Activated CD8-positive, alpha-beta T cell treated with anti-CD3 and anti-CD28 coated beads for 36 hours (primary cell): ENCODE measurements at regions not wholly inside any gene's neighbourhood (a gene's known extent, or its start where the extent isn't known, plus 50 kb on each side); places are given as distances from the start of the nearest gene placed in this dataset.

Experiments
- ATAC-seq: fragments of 200-7000 bp; cut with Tn5 transposase; one replicate; pipeline ENCODE4 v1.10.0; 2021; ENCODE audit warnings: mild to moderate bottlenecking, moderate library complexity
- CTCF ChIA-PET: fragments of 350-600 bp; sonication (Branson Sonifier 250); formaldehyde crosslinking; loops from one replicate; lab custom pipeline; 2021; ENCODE audit warnings: antibody characterized with exemption; lab: Charles Lee
- POLR2A ChIA-PET: fragments of 350-600 bp; sonication (Branson Sonifier 250); formaldehyde crosslinking; loops from one replicate; lab custom pipeline; 2021; ENCODE audit warnings: antibody characterized with exemption; lab: Charles Lee
- DNase-seq: peaks from one replicate; pipeline ENCODE4 v3.0.0-alpha.2; 2020
- H3K27ac Mint-ChIP-seq: one replicate; pipeline ENCODE4 v1.8.0; 2021; ENCODE audit warnings: mild to moderate bottlenecking, mixed read lengths
- H3K27me3 Mint-ChIP-seq: one replicate; pipeline ENCODE4 v1.8.0; 2021; ENCODE audit warnings: mixed read lengths
- H3K36me3 Mint-ChIP-seq: one replicate; pipeline ENCODE4 v1.8.0; 2021; ENCODE audit warnings: low read depth, mixed read lengths
- H3K4me1 Mint-ChIP-seq: one replicate; pipeline ENCODE4 v1.8.0; 2021; ENCODE audit warnings: low read depth, mixed read lengths
- H3K4me3 Mint-ChIP-seq: one replicate; pipeline ENCODE4 v1.8.0; 2021; ENCODE audit warnings: mild to moderate bottlenecking, moderate library complexity, mixed read lengths
- H3K9me3 Mint-ChIP-seq: one replicate; pipeline ENCODE4 v1.8.0; 2021; ENCODE audit warnings: mixed read lengths
- intact Hi-C: fragments of 100-400 bp; cut with micrococcal nuclease; formaldehyde crosslinking; loops from one replicate; pipeline ENCODE4 v1.10.0; 2022
- TF ChIP-seq, protein P1 (sequence below): fragments of 200-600 bp; IDR thresholded peaks from one replicate; pipeline ENCODE4 v1.8.0; 2022; ENCODE audit warnings: antibody characterized with exemption, mild to moderate bottlenecking

DNA sequence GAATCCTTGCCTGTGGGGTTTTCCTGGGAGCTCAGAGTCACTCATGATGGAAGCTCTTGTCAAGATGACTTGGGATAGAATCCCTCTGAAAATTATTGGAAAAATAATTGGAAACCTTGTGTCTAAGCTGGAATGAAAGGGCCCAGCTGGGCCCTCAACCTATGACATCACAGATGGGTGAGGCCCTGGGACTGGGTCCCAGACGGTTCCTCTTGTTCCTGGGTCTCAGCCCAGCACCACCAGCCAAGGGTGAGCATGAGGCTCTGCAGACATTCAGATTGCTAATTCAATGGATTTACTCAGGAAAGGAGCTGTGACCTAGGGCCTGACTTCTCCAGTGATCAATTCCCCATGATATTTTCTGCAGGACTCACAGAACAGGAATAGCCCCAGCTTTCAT, 188.3 kb upstream of the MYT1L start:
- ATAC-seq = no peak
- H3K27ac Mint-ChIP-seq = no peak overlapping the region
- H3K27me3 Mint-ChIP-seq = peaks cover 3% of the 10 kb centered on the region
- TF ChIP-seq, protein P1, sequence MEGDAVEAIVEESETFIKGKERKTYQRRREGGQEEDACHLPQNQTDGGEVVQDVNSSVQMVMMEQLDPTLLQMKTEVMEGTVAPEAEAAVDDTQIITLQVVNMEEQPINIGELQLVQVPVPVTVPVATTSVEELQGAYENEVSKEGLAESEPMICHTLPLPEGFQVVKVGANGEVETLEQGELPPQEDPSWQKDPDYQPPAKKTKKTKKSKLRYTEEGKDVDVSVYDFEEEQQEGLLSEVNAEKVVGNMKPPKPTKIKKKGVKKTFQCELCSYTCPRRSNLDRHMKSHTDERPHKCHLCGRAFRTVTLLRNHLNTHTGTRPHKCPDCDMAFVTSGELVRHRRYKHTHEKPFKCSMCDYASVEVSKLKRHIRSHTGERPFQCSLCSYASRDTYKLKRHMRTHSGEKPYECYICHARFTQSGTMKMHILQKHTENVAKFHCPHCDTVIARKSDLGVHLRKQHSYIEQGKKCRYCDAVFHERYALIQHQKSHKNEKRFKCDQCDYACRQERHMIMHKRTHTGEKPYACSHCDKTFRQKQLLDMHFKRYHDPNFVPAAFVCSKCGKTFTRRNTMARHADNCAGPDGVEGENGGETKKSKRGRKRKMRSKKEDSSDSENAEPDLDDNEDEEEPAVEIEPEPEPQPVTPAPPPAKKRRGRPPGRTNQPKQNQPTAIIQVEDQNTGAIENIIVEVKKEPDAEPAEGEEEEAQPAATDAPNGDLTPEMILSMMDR = no peak
- peaks cover 3% of the 10 kb centered on the region for H3K9me3 Mint-ChIP-seq
- ChIA-PET CTCF (no interaction called here), POLR2A (no interaction called here)
- H3K36me3 Mint-ChIP-seq = no peaks in the 10 kb centered on the region
- H3K4me3 Mint-ChIP-seq = no peak overlapping the region
- no peaks in the 10 kb centered on the region for H3K4me1 Mint-ChIP-seq
- intact Hi-C loops = no loop called here
- DNase-seq = no peak

DNA sequence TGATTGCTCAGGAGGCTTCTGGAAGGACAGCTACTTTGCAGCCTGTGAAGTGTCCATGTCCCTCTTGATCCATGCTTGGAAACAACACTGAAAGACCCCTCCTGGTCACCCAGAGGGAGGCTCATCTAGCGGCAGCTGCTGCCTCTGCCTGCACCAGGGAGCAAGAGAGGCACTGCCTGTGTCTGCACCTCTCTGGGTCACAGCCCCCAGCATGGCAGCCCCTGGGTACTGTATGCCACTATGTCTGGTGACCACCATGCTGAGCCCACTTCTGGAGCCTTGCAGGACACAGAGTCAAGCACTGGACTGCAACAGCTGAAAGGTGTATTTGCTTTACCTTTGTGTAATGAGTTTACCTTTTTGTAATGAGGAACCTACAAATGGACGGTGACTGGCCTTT, 186.3 kb upstream of the MYT1L start:
- ChIA-PET CTCF (no interaction called here), POLR2A (no interaction called here)
- Mint-ChIP-seq H3K4me1 (no peaks in the 10 kb centered on the region), H3K27ac (no peak overlapping the region), H3K9me3 (peaks cover 3% of the 10 kb centered on the region), H3K27me3 (peaks cover 3% of the 10 kb centered on the region), H3K36me3 (no peaks in the 10 kb centered on the region), H3K4me3 (no peak overlapping the region)
- intact Hi-C loops = no loop called here
- ATAC-seq (no peak), DNase-seq (no peak)
- TF ChIP-seq, protein P1 = no peak

DNA sequence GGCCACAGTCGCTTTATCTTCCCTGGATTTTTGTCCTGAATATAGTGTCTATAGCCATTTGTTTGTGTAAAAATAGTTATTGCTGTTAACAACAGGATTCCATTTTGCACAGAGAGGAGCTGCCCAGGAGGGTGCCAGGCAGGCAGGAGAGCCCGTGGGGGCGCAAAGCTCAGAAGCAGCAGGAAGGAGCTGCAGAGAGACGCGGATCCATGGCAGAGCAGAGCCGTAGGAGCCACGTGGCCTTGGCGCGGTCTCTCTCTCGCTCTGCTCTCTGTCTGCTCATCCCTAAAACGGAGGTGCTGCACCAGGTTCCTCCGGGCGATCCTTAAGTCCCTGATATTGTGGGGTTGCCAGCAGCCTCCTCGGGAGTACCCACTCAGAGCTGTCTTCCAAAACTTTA, 185.3 kb upstream of the MYT1L start:
- TF ChIP-seq, protein P1 = no peak
- ATAC-seq (no peak), DNase-seq (no peak)
- Mint-ChIP-seq H3K9me3 (no peaks in the 10 kb centered on the region), H3K27me3 (no peaks in the 10 kb centered on the region), H3K36me3 (no peaks in the 10 kb centered on the region), H3K4me3 (no peak overlapping the region), H3K27ac (no peak overlapping the region), H3K4me1 (no peaks in the 10 kb centered on the region)
- CTCF ChIA-PET = no interaction called here
- intact Hi-C loops = no loop called here
- POLR2A ChIA-PET = no interaction called here

DNA sequence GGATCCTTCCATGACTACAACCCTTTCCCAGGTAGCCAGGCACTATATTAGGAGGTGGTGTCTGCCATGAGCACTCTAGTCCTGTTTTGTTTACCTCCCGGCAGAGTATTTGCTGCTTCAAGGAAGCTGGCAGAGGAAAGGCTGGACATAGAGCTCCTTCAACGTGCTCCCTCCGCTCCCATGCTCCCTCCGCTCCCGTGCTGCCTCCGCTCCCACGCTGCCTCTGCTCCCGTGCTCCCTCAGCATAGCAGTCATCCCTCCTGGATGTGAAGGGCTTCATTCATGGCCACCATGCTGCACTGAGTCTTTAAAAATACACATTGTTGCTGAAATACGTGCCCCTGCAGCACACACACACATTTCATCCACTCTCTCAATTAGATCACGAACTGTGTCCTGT, 181.9 kb upstream of the MYT1L start:
- no peaks in the 10 kb centered on the region for H3K4me1 Mint-ChIP-seq
- no peak overlapping the region for H3K4me3 Mint-ChIP-seq
- TF ChIP-seq, protein P1 = no peak
- intact Hi-C loops = no loop called here
- POLR2A ChIA-PET = no interaction called here
- DNase-seq (no peak), ATAC-seq (no peak)
- H3K27ac Mint-ChIP-seq = no peak overlapping the region
- no peaks in the 10 kb centered on the region for H3K36me3 Mint-ChIP-seq
- H3K9me3 Mint-ChIP-seq = no peaks in the 10 kb centered on the region
- peaks cover 1% of the 10 kb centered on the region for H3K27me3 Mint-ChIP-seq
- CTCF ChIA-PET = no interaction called here

DNA sequence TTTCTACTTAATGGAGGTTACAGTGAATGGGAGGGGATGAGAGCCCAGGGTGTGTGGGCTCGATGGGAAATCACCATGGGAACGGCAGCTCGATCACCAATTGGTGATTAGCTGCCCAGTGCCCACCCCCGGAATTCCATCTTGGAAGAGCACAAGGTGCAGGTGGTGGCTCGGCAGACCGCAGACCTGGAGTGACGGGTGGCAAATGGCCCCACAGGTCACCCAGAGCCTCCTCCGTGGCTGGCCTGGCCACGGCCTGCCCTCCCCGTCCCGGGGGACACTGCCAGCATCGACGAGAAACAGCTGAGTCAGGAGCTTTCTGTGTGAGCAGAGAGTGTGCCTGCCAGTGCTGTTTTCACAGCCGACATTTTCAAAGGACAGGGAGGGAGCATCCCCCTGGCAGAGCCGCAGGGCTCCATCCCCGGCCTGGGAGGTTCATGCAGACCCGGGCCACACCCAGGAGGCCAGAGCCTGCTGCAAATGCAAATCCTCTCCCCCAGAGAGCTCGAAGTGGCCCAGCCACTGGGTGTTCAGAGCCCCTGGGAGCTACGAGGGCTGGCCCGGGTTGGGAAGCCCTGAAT, 176.4 kb upstream of the MYT1L start:
- TF ChIP-seq, protein P1 = no peak
- Mint-ChIP-seq H3K4me1 (no peaks in the 10 kb centered on the region), H3K4me3 (no peak overlapping the region), H3K9me3 (no peaks in the 10 kb centered on the region), H3K27ac (no peak overlapping the region), H3K27me3 (peaks cover 1% of the 10 kb centered on the region), H3K36me3 (no peaks in the 10 kb centered on the region)
- ChIA-PET CTCF (no interaction called here), POLR2A (no interaction called here)
- intact Hi-C loops = no loop called here
- DNase-seq = no peak
- no peak for ATAC-seq
